NCI-H748 (cell line): ENCODE measurements at regions not wholly inside any gene's neighbourhood (a gene's known extent, or its start where the extent isn't known, plus 50 kb on each side); places are given as distances from the start of the nearest gene placed in this dataset.
A peak's percentile ranks its signal among the peaks of the same experiment; 100 is the strongest.

Experiments
- DNase-seq: peaks from one replicate; lab custom pipeline; 2025; ENCODE audit not compliant: unreplicated experiment; lab: John Stamatoyannopoulos, UW

DNA sequence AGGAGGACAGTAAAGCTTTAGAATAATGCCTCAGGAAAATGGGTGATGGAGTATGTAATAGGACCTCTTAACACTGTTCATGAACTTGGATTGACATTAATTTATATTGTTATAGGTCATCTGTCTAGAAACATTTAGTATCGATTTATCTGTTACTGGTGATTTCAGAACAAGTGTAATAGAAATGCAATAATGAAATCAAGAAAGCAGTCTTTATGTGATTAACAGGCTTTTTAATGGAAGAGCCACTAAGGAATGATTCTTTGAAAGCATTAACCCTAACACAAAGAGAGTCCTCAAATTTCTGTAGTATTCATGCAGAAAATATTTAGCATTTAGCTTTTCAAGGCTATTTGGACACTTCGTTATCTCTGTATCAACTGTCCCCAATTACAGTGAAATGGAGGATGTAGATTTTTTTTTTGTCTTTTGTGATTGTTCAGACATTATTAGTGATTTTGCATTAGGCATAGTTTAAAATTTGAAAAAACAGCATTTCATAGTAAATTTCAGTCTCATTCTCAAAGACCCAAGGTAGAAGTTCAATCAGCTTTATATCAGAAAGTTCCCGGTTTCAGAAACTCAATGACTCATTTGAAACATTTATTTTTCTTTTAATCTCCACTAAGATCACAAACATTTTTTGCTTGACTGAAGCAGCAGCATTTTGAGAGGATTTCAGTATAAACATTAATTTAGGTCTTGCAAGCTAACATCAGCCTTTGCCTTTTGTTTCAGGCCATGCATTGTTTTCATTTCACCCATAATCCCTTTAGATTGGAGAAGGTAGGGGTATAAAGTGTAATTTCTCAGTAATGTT is 56.3 kb downstream of the AGTR2 start:
- DNase-seq = no peak

- DNase-seq = peak; percentile 75
These were observed 59.8 kb downstream of the AGTR2 start for GRCh38 chrX:116230130-116230898.

DNA sequence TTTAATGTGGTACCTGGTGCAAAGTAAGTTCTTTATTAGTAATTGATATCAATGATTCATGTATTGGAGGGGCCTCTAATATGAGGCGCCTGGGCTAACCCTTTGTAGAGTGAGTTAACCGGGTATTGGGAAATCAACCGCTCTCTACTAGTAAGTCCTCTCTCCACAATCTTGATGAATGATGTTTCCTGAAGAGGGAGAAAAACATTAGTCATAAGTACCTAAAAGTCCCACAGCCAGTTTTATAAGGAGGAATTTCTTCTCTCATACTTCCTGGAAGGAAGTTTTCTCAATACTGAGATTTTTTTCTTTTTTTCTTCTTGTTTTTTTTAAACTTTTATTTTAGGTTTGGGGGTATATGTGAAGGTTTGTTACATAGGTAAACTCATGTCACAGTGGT is 62.3 kb downstream of the AGTR2 start:
- DNase-seq = no peak

GRCh38 chrX:116236666-116237065 is 66.1 kb downstream of the AGTR2 start:
- DNase-seq = no peak

DNA sequence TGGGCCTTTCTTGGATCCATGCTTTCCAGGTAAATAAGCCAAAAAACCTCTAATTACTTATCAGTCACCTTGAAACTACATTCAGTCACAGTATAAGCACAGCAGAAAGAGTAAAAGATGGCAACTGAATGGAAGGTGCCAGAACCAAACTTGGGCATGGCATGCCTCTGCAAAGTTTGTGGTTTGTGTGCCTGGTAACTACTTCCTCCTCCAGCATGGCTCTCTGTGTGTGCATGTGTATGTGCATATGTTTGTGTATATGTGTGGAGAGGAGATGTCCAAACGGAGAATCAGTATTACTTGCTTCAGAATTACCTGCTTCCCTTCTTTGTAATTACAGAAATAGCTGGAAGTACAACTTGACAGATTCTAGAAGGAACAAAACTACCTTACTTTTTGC is 67.5 kb downstream of the AGTR2 start:
- DNase-seq = no peak

GRCh38 chrX:116238567-116239255 is 68.2 kb downstream of the AGTR2 start:
- no peak for DNase-seq

DNA sequence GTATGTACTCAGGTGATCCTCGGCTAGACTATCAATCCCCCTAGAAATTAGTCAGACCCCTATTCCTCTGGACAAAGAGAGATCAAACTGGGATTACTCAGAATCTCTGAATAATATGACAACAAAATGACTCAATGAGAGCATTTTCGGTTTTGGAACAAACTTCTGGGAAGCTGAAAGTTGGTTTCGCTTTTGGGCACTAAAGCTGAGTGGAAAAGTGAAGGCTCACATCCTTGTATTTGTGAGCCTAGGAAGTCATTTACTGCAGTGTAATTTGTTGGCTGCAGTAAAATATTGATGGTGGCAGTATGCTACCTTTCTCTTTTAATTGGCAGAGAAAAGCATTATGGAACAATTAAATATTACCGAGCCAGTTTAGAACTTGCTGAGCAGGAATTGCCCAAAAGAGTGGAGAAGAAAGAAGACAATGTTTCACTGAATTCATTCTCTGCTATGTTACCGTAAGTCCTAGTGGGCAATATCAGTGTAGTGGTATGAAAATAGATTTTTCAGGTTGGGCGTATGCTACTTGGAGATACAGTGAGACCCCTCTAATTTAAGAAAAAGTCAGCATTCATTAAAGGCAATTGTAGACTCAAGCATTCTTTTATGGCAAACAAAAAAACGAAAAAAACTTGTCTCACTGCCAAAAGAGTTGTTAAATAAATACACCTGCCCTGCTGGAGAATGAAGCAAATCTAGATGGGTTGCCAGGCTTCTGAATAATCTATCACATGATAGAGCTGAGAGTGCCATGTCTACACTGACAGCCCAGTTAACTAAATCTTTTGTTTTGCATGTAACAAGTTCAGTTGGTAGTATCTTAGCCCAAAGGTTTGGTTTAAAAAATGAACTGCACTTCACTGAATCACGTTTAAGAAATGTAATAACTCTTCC is 69.6 kb downstream of the AGTR2 start:
- peak; percentile 90 for DNase-seq

DNA sequence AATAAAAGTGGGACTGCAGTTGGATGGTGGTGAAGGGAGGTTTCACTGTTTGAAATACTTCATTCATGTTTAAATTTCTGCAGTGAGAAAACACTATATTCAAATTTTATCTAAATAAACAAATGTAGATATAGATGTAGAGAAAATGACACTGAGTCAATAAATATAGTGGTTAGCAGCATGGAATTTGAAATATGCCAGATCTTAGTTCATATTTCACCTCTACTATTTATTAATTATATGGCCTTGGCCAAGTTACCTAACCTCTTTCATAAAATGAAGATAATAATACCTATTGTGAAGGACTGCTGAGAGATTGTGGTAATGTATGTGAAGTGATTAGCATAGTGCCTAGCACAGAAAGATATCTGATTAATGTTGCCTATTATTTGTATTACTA is 70.5 kb downstream of the AGTR2 start:
- no peak for DNase-seq

DNA sequence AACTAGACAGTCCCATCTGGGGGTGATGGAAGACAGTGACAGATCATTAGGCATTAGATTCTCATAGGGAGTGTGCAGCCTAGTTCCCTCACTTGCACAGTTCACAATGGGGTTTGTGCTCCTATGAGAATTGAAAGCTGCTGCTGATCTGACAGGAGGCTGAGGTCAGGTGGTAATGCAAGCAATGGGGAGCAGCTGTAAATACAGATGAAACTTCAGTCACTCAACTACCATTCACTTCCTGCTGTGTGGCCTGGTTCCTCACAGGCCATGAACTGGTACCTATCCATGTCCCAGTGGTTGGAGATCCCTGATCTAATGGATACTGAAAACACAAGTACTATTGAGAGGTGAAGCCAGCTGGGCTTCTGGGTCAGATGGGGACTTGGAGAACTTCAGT is 72.5 kb downstream of the AGTR2 start:
- DNase-seq = no peak

DNA sequence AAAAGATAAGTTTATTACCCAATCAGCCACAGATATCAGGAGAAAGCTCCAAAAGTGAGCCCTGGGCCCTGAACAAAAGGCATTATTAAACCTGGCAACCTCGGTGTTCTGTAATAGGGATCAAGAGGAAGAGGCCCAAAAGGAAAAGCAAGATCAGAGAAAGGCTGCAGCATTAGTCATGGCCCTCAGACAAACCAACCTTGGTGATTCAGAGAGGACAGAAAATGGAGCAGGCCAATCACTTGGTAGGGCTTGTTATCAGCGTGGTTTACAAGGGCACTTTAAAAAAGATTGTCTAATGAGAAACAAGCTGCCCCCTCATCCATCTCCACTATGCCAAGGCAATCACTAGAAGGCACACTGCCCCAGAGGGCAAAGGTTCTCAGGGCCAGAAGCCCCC is 75.7 kb downstream of the AGTR2 start:
- no peak for DNase-seq

DNA sequence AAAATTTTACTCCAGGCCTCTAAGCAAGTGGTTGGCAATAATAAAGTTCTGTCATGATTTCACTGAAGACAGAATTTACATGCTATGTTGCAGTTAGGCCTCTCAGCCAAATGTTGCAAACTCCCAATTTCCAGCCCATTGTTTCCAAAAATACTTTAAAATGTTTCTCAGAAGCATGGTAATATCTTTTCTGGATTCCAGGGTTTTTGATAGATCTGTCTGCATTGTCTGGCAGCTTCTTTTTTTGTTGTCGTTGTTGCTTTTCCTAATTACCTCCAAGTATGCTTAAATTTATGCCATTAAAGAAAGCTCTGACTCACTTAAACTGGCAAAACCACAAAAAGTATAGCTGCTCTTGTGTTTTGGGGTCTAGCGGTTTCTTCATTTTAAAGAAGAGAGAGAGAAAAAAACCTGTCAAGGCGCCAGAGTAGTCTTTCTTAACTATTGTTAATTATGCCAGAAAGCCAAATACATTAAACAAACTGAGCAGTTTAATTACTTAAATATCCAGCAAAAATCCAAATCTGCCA is 97.0 kb downstream of the AGTR2 start:
- no peak for DNase-seq

DNA sequence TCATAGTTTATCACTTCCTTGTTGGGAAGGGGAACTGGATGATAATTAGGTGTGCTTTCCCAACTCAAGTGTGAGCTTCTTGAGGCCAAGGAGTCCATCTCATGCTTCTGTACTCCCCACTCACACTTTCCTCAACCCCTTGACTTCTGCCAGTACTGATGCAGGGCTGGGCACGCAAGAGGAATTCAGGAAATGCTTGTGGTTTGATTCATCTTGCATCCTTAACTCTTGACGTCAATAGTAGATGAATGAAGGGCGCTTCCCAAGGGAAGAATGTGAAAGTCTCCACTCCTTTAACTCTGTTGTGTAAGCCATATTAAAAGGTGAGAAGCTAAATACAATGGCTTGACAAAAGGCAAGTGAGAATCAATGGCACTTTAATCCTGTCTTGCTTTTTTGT is 101.8 kb downstream of the AGTR2 start:
- DNase-seq = no peak

- DNase-seq = no peak
These were observed 102.3 kb downstream of the AGTR2 start for GRCh38 chrX:116272861-116273260.

GRCh38 chrX:116276261-116276660 is 105.7 kb downstream of the AGTR2 start:
- DNase-seq = no peak

- DNase-seq = no peak
These were observed 107.0 kb downstream of the AGTR2 start for GRCh38 chrX:116277351-116278225.

GRCh38 chrX:116278826-116279225 is 108.3 kb downstream of the AGTR2 start:
- DNase-seq = no peak

GRCh38 chrX:116281106-116281505 is 110.6 kb downstream of the AGTR2 start:
- no peak for DNase-seq

DNA sequence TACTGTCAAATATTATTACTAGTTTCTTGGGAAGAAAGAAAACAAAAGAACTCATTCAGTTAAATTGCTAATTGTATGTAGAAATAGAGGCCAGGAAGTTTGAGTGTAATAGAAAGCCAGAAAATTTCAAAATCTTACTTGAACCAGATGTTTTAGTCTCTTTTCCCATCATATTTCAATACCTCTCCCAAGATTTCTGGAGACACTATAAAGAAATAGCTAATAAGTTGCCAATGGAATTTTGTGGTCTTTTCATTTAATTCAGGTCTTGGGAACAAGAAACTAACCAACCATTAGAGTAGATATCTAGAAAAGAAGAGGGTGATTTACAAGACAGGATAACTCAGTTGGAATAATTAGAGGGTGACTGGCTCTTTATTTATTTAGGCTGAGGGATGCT is 112.2 kb downstream of the AGTR2 start:
- no peak for DNase-seq

- no peak for DNase-seq
These were observed 113.9 kb downstream of the AGTR2 start for GRCh38 chrX:116284400-116284799.

- DNase-seq = no peak
These were observed 115.0 kb downstream of the AGTR2 start for GRCh38 chrX:116285501-116285900.
